ENCODE measurements at regions not wholly inside any gene's neighbourhood (a gene's known extent, or its start where the extent isn't known, plus 50 kb on each side); places are given as distances from the start of the nearest gene placed in this dataset.

- no peak for TF ChIP-seq E2F6 (IDR thresholded peaks at IDR 0.05; ENCODE audit: borderline replicate concordance in 1 of 2, extremely low read depth in 1 of 2, insufficient read depth in 1 of 2, insufficient read length in 1 of 2, low read depth in 1 of 2, low read length in 1 of 2, poor library complexity in 1 of 2, severe bottlenecking in 1 of 2)
- TF ChIP-seq TOE1 (IDR thresholded peaks at IDR 0.05; ENCODE audit: borderline replicate concordance), result no peak
- TF ChIP-seq TOE1 (CRISPR knock-in tag; IDR thresholded peaks at IDR 0.05; ENCODE audit: borderline replicate concordance, low read depth), result no peak
- no peak for TF ChIP-seq TSHZ1 (CRISPR knock-in tag; IDR thresholded peaks at IDR 0.05)
Measured at GRCh38 chr2:198414976-198415375, 610.6 kb downstream of the PLCL1 start (continued).

- Histone ChIP-seq H3K9me3 (replicated peaks; ENCODE audit: control insufficient read depth, insufficient read depth, low read depth, low read length) (no peaks in the 10 kb centered on the region), H3K4me2 (ENCODE audit: insufficient read depth, low read length) (no peak overlapping the region), H2AFZ (ENCODE audit: low read depth, low read length) (no peak overlapping the region), H3K4me1 (replicated peaks in 1 of 2; ENCODE audit: control insufficient read depth in 2 of 2, insufficient read depth in 2 of 2, low read length in 2 of 2) (no peaks in the 10 kb centered on the region), H4K20me1 (replicated peaks; ENCODE audit: control insufficient read depth, insufficient read depth, low read length) (no peaks in the 10 kb centered on the region), H3K9ac (ENCODE audit: insufficient read depth in 1 of 2, low read depth in 2 of 2, low read length in 2 of 2) (no peak overlapping the region), H3K9me1 (ENCODE audit: control insufficient read depth, insufficient read depth, low read length) (no peaks in the 10 kb centered on the region), H3K36me3 (ENCODE audit: control insufficient read depth, insufficient read depth, low read length) (no peaks in the 10 kb centered on the region), H3K79me2 (ENCODE audit: control insufficient read depth, insufficient read depth, low read length) (no peaks in the 10 kb centered on the region), H3K4me3 (no peak overlapping the region), H3K27ac (ENCODE audit: extremely low read depth, low read depth, low read length) (no peak overlapping the region), H3K27me3 (ENCODE audit: control insufficient read depth in 2 of 2, insufficient read depth in 2 of 2, low read length in 2 of 2) (no peaks in the 10 kb centered on the region)
- FAIRE-seq, result no peak
- WGBS (ENCODE audit: insufficient coverage, low coverage, missing lambda C conversion rate), result 0% methylated on average over 2 of the region's 2 CpGs
- in situ Hi-C loops (cut with MboI), result no loop called here
- intact Hi-C loops (cut with micrococcal nuclease), result no loop called here
- CTCF ChIA-PET (ENCODE audit: low intra/inter-chr PET ratio), result no interaction called here
- TF ChIP-seq RBM39 (optimal IDR thresholded peaks at IDR 0.05; ENCODE audit: low read depth, low read length) (no peak), EGR1 (conservative IDR thresholded peaks at IDR 0.05) (no peak), ZNF232 (CRISPR knock-in tag; IDR thresholded peaks at IDR 0.05) (no peak), EP300 (IDR thresholded peaks at IDR 0.05; ENCODE audit: low read length) (no peak), RBM34 (IDR thresholded peaks at IDR 0.05; ENCODE audit: borderline replicate concordance, insufficient read depth, low read length) (no peak), ZNF197 (CRISPR knock-in tag; IDR thresholded peaks at IDR 0.05; ENCODE audit: low read depth) (no peak), RBM25 (IDR thresholded peaks at IDR 0.05; ENCODE audit: low read depth, low read length, severe bottlenecking) (no peak), ZNF583 (CRISPR knock-in tag; IDR thresholded peaks at IDR 0.05) (no peak), SPI1 (IDR thresholded peaks at IDR 0.05; ENCODE audit: borderline replicate concordance, low read depth, low read length) (no peak)
- POLR2A ChIA-PET, result no interaction called here
- ATAC-seq, result no peak
- BruUV-seq (replicated peaks), result no TSS peak
- no peak for DNase-seq (ENCODE audit: extremely low read depth in 1 of 4, low spot score in 3 of 4)
Measured at GRCh38 chr2:198411936-198412335, 607.5 kb downstream of the PLCL1 start.
